A673 (cell line): ENCODE measurements at regions not wholly inside any gene's neighbourhood (a gene's known extent, or its start where the extent isn't known, plus 50 kb on each side); places are given as distances from the start of the nearest gene placed in this dataset.
"Not testable (repeated sequence)": the region's sequence is repeated elsewhere in the genome, so short reads cannot be mapped to it uniquely, and the experiment has no call there.

Experiments
- BruUV-seq: library from RNA; stranded (reverse); fragments of 400-500 nt; replicated peaks from 2 replicates; lab custom pipeline; 2021; lab: Mats Ljungman, UMichigan
- CTCF ChIA-PET: fragments of 300-600 bp; sonication (Branson Sonifier 250); formaldehyde crosslinking; loops from one replicate; lab custom pipeline; 2022; ENCODE audit warnings: antibody characterized with exemption; lab: Charles Lee
- POLR2A ChIA-PET: fragments of 300-600 bp; sonication (Branson Sonifier 250); formaldehyde crosslinking; loops from one replicate; lab custom pipeline; 2022; ENCODE audit warnings: antibody characterized with exemption; ENCODE audit not compliant: low non-redundant PET; lab: Charles Lee
- DNase-seq: peaks from one replicate; pipeline ENCODE4 v3.0.0-alpha.2; 2015; ENCODE audit warnings: low spot score
- H3K27ac ChIP-seq: fragments of 200-600 bp; sonication (generic); 2 replicates; pipeline ENCODE4 v1.5.1; 2016; ENCODE audit warnings: mixed run types, low read depth, mild to moderate bottlenecking, mixed read lengths, antibody characterized with exemption, low read length; ENCODE audit not compliant: poor library complexity, severe bottlenecking
- H3K27me3 ChIP-seq: fragments of 200-600 bp; sonication (generic); replicated peaks from 2 replicates; pipeline ENCODE4 v1.6.1; 2017; ENCODE audit warnings: mixed run types, low read depth, mild to moderate bottlenecking, mixed read lengths, antibody characterized with exemption, low read length; ENCODE audit not compliant: insufficient read depth, poor library complexity
- H3K36me3 ChIP-seq: fragments of 200-600 bp; sonication (generic); 2 replicates; pipeline ENCODE4 v1.6.1; 2016; ENCODE audit warnings: mixed run types, mild to moderate bottlenecking, mixed read lengths, antibody characterized with exemption, low read length; ENCODE audit not compliant: insufficient read depth, poor library complexity, severe bottlenecking
- H3K4me1 ChIP-seq: fragments of 200-600 bp; sonication (generic); 2 replicates; pipeline ENCODE4 v1.6.1; 2017; ENCODE audit warnings: mixed run types, mild to moderate bottlenecking, mixed read lengths, antibody characterized with exemption, low read length; ENCODE audit not compliant: insufficient read depth, poor library complexity, severe bottlenecking
- H3K4me3 ChIP-seq: fragments of 200-600 bp; sonication (generic); 2 replicates; pipeline ENCODE4 v1.5.1; 2016; ENCODE audit warnings: low read depth, mixed run types, mild to moderate bottlenecking, mixed read lengths, low read length; ENCODE audit not compliant: poor library complexity, severe bottlenecking
- H3K9me3 ChIP-seq: fragments of 200-600 bp; sonication (generic); 2 replicates; pipeline ENCODE4 v1.6.1; 2016; ENCODE audit warnings: mixed run types, low read depth, mild to moderate bottlenecking, mixed read lengths, antibody characterized with exemption, low read length; ENCODE audit not compliant: poor library complexity, severe bottlenecking
- EZH2 ChIP-seq: fragments of 200-600 bp; sonication (generic); IDR thresholded peaks from 2 replicates; pipeline ENCODE4 v1.6.1; 2017; ENCODE audit warnings: borderline replicate concordance, low read depth, mild to moderate bottlenecking, mixed read lengths, antibody characterized with exemption, low read length; ENCODE audit not compliant: poor library complexity, severe bottlenecking
- intact Hi-C: fragments of 100-400 bp; cut with micrococcal nuclease; formaldehyde crosslinking; loops from one replicate; pipeline ENCODE4 v1.10.0; 2022; ENCODE audit not compliant: unreplicated experiment
- TF ChIP-seq, protein P1 (sequence below): fragments of 300-800, 200-600 bp; sonication (generic); conservative IDR thresholded peaks from 2 replicates; pipeline ENCODE4 v1.5.1; 2017; ENCODE audit warnings: low read depth, mild to moderate bottlenecking, antibody characterized with exemption, low read length, moderate library complexity, mixed read lengths

DNA sequence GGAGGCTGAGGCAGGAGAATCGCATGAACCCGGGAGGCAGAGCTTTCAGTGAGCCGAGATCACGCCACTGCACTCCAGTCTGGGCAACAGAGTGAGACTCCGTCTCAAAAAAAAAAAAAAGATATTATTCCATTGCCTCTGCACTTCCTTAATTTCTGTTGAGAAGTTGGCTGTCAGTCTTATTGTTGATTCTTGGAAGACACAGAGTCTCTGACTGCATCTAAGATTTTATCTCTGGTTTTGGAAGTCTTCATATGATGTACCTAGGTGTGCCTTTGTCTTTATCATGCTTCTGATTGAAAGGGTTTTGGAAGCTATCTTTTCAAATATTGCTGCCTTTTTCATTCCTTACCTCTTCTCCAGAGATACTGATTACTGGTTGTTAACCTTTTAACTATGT lies 160.4 kb downstream of the NPIPB11 start:
- H3K27ac ChIP-seq, H3K4me1 ChIP-seq, DNase-seq, CTCF ChIA-PET, H3K9me3 ChIP-seq, intact Hi-C loops, H3K27me3 ChIP-seq, H3K4me3 ChIP-seq, POLR2A ChIA-PET, H3K36me3 ChIP-seq, BruUV-seq: not testable (repeated sequence)

DNA sequence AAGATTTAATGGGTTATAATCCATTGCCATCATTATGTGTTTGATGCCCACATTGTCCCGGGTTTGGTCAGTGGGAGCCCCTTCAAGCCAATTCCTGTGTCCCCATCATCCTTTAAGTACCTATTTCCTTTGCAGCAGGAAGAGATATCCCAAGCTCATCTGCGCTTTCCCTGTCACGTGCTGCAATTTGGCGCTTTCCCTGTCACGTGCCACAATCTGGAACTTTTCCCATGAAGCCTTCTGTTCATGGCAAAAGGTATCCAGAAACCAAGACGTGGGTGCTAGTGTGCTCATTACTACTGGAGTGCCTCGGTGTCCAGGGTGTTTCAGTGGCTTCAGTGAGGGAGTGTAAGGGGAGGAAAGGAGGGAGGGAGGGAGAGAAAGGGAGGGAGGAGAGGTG lies 168.5 kb downstream of the NPIPB11 start:
- H3K4me1 ChIP-seq, result no peaks in the 10 kb centered on the region
- BruUV-seq, result no TSS peak
- POLR2A ChIA-PET, result no interaction called here
- TF ChIP-seq EZH2, result no peak
- TF ChIP-seq, protein P1, sequence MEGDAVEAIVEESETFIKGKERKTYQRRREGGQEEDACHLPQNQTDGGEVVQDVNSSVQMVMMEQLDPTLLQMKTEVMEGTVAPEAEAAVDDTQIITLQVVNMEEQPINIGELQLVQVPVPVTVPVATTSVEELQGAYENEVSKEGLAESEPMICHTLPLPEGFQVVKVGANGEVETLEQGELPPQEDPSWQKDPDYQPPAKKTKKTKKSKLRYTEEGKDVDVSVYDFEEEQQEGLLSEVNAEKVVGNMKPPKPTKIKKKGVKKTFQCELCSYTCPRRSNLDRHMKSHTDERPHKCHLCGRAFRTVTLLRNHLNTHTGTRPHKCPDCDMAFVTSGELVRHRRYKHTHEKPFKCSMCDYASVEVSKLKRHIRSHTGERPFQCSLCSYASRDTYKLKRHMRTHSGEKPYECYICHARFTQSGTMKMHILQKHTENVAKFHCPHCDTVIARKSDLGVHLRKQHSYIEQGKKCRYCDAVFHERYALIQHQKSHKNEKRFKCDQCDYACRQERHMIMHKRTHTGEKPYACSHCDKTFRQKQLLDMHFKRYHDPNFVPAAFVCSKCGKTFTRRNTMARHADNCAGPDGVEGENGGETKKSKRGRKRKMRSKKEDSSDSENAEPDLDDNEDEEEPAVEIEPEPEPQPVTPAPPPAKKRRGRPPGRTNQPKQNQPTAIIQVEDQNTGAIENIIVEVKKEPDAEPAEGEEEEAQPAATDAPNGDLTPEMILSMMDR, result no peak
- no peaks in the 10 kb centered on the region for H3K9me3 ChIP-seq
- H3K36me3 ChIP-seq, result no peaks in the 10 kb centered on the region
- no peaks in the 10 kb centered on the region for H3K27me3 ChIP-seq
- DNase-seq, result no peak
- no peak overlapping the region for H3K27ac ChIP-seq
- CTCF ChIA-PET, result no interaction called here
- H3K4me3 ChIP-seq, result no peak overlapping the region
- intact Hi-C loops, result no loop called here

DNA sequence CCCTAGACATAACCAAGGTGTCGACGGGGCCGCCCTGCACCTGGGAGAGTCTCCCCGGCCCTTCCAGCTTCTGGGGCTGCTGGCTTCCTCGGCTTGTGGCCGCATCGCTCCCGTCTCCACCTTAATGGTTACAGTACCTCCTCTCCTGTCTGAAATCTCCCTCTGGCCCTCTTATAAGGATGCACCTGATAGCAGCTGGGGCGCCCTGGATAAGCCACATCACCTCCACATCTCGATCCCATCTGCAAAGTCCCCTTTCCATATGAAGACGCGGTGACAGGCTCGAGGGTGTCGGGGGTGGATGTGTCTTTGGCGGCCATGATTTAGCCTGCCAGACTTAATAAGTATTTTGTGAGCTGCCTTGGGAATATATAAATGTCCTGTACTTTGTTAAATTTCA lies 169.0 kb downstream of the NPIPB11 start:
- H3K27me3 ChIP-seq, POLR2A ChIA-PET, H3K27ac ChIP-seq, H3K4me3 ChIP-seq, DNase-seq, H3K36me3 ChIP-seq, H3K9me3 ChIP-seq, intact Hi-C loops, CTCF ChIA-PET, BruUV-seq, H3K4me1 ChIP-seq: not testable (repeated sequence)

DNA sequence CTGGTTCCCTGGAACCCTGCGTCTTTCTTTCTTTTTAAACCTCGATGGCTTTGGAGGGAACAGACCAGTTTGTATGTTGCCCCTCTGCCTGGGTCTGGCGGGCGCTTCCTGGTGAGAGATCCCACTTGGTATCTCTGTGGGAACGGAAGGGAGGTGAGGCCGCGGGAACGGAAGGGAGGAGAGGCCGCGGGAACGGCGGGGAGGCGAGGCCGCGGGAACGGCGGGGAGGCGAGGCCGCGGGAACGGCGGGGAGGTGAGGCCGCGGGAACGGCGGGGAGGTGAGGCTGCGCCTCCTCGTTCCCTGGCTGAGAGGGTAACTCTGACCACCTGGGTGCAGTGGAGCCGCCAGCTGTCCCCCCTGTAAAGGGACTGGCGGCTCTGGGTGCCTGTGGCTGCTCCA lies 169.5 kb downstream of the NPIPB11 start:
- H3K36me3 ChIP-seq, BruUV-seq, POLR2A ChIA-PET, H3K4me3 ChIP-seq, H3K27me3 ChIP-seq, DNase-seq, H3K4me1 ChIP-seq, H3K9me3 ChIP-seq, CTCF ChIA-PET, intact Hi-C loops, H3K27ac ChIP-seq: not testable (repeated sequence)

DNA sequence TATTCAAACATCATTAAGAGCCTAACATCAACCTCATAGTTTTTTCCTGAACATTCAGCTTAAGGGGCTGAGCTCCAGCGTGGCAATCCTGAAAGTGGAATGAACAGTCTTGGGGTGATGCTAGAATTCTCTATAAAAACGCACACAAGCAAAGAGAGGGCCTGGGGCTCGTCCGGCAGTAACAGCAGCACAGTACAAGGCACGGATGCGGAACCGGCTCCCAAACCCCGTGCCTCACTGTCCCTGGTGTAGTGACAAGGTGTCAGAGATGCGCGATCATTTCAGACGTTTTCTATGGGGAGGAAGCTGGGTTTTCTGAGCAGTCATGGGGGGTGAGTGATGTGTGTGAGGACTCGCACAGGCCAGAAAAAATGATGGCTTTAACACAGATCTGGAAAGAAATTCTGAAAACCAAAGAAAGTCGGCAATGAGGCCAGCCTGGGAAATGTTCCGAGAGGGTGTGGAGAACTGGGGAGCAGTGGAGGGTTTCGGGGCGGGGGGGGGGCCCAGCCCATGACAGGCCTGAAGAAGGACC lies 170.6 kb downstream of the NPIPB11 start:
- H3K4me1 ChIP-seq, POLR2A ChIA-PET, H3K9me3 ChIP-seq, CTCF ChIA-PET, BruUV-seq, H3K36me3 ChIP-seq, H3K4me3 ChIP-seq, H3K27me3 ChIP-seq, intact Hi-C loops, DNase-seq, H3K27ac ChIP-seq: not testable (repeated sequence)

DNA sequence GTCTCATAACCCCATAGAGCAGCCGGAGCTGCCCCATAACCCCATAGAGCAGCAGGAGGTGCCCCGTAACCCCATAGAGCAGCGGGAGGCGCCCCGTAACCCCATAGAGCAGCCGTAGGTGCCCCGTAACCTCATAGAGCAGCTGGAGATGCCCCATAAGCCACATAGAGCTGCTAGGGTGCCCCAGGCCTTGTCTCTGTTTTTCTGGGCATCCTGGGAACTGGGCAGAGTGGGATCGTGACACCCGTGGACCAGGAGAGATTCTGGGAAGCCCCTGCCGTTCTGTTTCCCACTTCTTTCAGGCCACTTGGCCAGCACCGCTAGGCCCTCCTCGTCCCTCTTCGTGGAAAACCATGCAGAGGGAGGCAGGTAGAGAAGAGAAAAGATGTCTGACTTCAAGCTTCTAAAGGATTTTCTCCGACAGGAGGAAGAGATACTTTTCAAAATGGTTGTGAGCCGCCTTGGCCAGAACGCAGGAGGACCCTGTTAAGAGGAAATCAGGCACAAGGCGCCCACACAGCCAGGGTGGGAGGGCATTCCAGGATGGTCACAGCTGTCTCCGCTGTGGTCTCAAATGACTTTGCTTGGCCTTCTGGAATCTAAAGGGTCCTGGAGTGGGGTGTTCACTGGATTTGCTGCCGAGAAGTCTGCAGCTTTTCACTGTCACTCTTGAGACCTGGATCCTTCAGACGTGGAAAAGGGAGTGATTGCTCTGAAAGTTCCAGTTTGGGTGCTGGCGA lies 171.8 kb downstream of the NPIPB11 start:
- H3K27ac ChIP-seq, H3K27me3 ChIP-seq, intact Hi-C loops, H3K36me3 ChIP-seq, H3K9me3 ChIP-seq, H3K4me3 ChIP-seq, DNase-seq, CTCF ChIA-PET, BruUV-seq, H3K4me1 ChIP-seq, POLR2A ChIA-PET: not testable (repeated sequence)
